ENCODE measurements at regions not wholly inside any gene's neighbourhood (a gene's known extent, or its start where the extent isn't known, plus 50 kb on each side); places are given as distances from the start of the nearest gene placed in this dataset.

- Histone ChIP-seq H3K27me3 (ENCODE audit: control insufficient read depth, insufficient read depth, low read length) (no peaks in the 10 kb centered on the region; the same call in 1 of the 2 replicates), H3K36me3 (ENCODE audit: control insufficient read depth, insufficient read depth, low read length) (no peaks in the 10 kb centered on the region), H3K27ac (ENCODE audit: low read length) (no peak overlapping the region), H3K9me3 (ENCODE audit: control insufficient read depth, insufficient read depth, low read depth, low read length) (no peaks in the 10 kb centered on the region), H3K4me3 (ENCODE audit: low read depth in 2 of 2, low read length in 2 of 2) (no peak overlapping the region), H3K4me1 (ENCODE audit: control insufficient read depth, insufficient read depth, low read length) (no peaks in the 10 kb centered on the region)
- no TSS peak for BruUV-seq (replicated peaks)
- POLR2A ChIA-PET, result no interaction called here
- intact Hi-C loops (cut with micrococcal nuclease; ENCODE audit: unreplicated experiment) (no loop called here), in situ Hi-C loops (cut with HindIII; ENCODE audit: low pct_unique_long_range_greater_than_20kb, low sequenced_read_pairs) (no loop called here)
- no peak for ATAC-seq
- CTCF ChIA-PET, result no interaction called here
- DNase-seq (ENCODE audit: low read depth, low spot score), result no peak
- TF ChIP-seq TCF7L2 (IDR thresholded peaks at IDR 0.05; ENCODE audit: low read depth, low read length) (no peak), CTCF (IDR thresholded peaks at IDR 0.05) (no peak), POLR2AphosphoS5 (IDR thresholded peaks at IDR 0.05; ENCODE audit: low read depth, low read length) (no peak), REST (IDR thresholded peaks at IDR 0.05; ENCODE audit: insufficient read depth in 1 of 2, low read depth in 2 of 2, low read length in 1 of 2) (no peak), SIN3A (IDR thresholded peaks at IDR 0.05; ENCODE audit: borderline replicate concordance, insufficient read depth, low read depth, low read length) (no peak)
Measured at GRCh38 chr6:14676064-14676463, 558.5 kb downstream of the CD83 start.

GRCh38 chr6:14676977-14677781, 559.6 kb downstream of the CD83 start:
- Histone ChIP-seq H3K4me3 (ENCODE audit: low read depth in 2 of 2, low read length in 2 of 2) (no peak overlapping the region), H3K4me1 (ENCODE audit: control insufficient read depth, insufficient read depth, low read length) (no peaks in the 10 kb centered on the region), H3K36me3 (ENCODE audit: control insufficient read depth, insufficient read depth, low read length) (no peaks in the 10 kb centered on the region), H3K9me3 (ENCODE audit: control insufficient read depth, insufficient read depth, low read depth, low read length) (no peaks in the 10 kb centered on the region), H3K27ac (ENCODE audit: low read length) (no peak overlapping the region), H3K27me3 (ENCODE audit: control insufficient read depth, insufficient read depth, low read length) (no peaks in the 10 kb centered on the region)
- TF ChIP-seq CTCF (IDR thresholded peaks at IDR 0.05) (no peak), SIN3A (IDR thresholded peaks at IDR 0.05; ENCODE audit: borderline replicate concordance, insufficient read depth, low read depth, low read length) (no peak), REST (IDR thresholded peaks at IDR 0.05; ENCODE audit: insufficient read depth in 1 of 2, low read depth in 2 of 2, low read length in 1 of 2) (no peak)
- ChIA-PET CTCF (no interaction called here), POLR2A (no interaction called here)
- ATAC-seq, result no peak
- intact Hi-C loops (cut with micrococcal nuclease; ENCODE audit: unreplicated experiment), result no loop called here
- BruUV-seq (replicated peaks), result no TSS peak
- in situ Hi-C loops (cut with HindIII; ENCODE audit: low pct_unique_long_range_greater_than_20kb, low sequenced_read_pairs), result no loop called here
- DNase-seq (ENCODE audit: low read depth, low spot score), result no peak
